ENCODE measurements at regions not wholly inside any gene's neighbourhood (a gene's known extent, or its start where the extent isn't known, plus 50 kb on each side); places are given as distances from the start of the nearest gene placed in this dataset.

- no peak for TF ChIP-seq YY1 (IDR thresholded peaks at IDR 0.05; ENCODE audit: low read depth, low read length)
- TF ChIP-seq POLR2AphosphoS5 (IDR thresholded peaks at IDR 0.05; ENCODE audit: low read length): no peak
- no peak for TF ChIP-seq HDAC6 (IDR thresholded peaks at IDR 0.05; ENCODE audit: unreplicated experiment)
- TF ChIP-seq FOXK2 (IDR thresholded peaks at IDR 0.05): no peak
- no peak for TF ChIP-seq SIN3A (IDR thresholded peaks at IDR 0.05; ENCODE audit: low read depth, low read length)
- TF ChIP-seq GABPA (IDR thresholded peaks at IDR 0.05; ENCODE audit: low read depth): no peak
- no peak for TF ChIP-seq CTCF (IDR thresholded peaks at IDR 0.05 in 2 of 3, conservative IDR thresholded peaks at IDR 0.05 in 1 of 3; ENCODE audit: control insufficient read depth in 2 of 3, extremely low read depth in 1 of 3, insufficient read depth in 1 of 3, low read depth in 3 of 3, low read length in 3 of 3)
- TF ChIP-seq CUX1 (IDR thresholded peaks at IDR 0.05; ENCODE audit: insufficient replicate concordance, low read depth, low read length): no peak
- TF ChIP-seq ZSCAN29 (IDR thresholded peaks at IDR 0.05): no peak
- TF ChIP-seq NFYA (IDR thresholded peaks at IDR 0.05; ENCODE audit: borderline replicate concordance, low read depth, low read length): no peak
- TF ChIP-seq KDM1A (IDR thresholded peaks at IDR 0.05; ENCODE audit: borderline replicate concordance): no peak
Observed at GRCh38 chr5:174623018-174623417, 101.4 kb upstream of the MSX2 start.

All from GM12878 (cell line).